ENCODE measurements at regions not wholly inside any gene's neighbourhood (a gene's known extent, or its start where the extent isn't known, plus 50 kb on each side); places are given as distances from the start of the nearest gene placed in this dataset.

DNA sequence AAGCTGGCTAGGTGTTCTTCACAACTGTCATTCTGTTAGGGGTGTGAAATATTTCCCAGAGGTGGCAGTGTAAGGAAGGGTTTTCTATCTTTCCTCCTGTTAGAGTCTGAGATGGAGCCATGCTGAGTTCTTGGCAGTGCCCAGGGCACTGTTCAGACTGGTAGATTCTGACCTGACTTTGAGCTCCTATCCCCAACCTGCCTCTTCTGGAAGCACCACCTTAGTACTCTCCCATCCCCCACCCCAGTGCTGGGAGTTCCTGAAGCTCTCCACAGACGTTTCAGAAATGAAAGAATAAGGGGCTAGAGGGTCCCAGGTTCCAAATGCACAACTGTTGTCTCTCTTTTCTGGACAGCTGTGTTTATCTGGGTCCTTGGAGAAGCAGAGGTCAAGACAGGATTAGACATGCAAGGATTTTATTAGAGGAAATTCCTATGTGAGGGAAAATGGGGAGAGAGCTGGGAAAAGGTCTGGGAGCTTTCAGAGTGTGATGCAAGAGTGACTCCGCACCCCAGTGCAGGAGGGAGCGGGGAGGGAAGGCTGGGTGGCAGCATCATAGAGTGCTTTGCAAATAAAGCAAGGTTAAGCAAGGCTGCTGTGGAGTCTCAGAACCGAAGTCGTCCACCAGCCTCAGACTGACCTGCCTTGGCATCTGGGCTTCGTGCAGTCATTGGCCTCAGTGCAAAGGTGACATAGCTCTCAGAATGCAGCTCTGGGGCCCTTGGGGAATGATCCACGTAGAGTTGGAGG is 75.5 kb downstream of the SLC4A3 start:
- DNase-seq (ENCODE audit: low spot score) (no peak), ATAC-seq (ENCODE audit: low FRiP score) (no peak)
- TF ChIP-seq, protein P1, sequence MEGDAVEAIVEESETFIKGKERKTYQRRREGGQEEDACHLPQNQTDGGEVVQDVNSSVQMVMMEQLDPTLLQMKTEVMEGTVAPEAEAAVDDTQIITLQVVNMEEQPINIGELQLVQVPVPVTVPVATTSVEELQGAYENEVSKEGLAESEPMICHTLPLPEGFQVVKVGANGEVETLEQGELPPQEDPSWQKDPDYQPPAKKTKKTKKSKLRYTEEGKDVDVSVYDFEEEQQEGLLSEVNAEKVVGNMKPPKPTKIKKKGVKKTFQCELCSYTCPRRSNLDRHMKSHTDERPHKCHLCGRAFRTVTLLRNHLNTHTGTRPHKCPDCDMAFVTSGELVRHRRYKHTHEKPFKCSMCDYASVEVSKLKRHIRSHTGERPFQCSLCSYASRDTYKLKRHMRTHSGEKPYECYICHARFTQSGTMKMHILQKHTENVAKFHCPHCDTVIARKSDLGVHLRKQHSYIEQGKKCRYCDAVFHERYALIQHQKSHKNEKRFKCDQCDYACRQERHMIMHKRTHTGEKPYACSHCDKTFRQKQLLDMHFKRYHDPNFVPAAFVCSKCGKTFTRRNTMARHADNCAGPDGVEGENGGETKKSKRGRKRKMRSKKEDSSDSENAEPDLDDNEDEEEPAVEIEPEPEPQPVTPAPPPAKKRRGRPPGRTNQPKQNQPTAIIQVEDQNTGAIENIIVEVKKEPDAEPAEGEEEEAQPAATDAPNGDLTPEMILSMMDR (IDR thresholded peaks at IDR 0.05), result no peak

DNA sequence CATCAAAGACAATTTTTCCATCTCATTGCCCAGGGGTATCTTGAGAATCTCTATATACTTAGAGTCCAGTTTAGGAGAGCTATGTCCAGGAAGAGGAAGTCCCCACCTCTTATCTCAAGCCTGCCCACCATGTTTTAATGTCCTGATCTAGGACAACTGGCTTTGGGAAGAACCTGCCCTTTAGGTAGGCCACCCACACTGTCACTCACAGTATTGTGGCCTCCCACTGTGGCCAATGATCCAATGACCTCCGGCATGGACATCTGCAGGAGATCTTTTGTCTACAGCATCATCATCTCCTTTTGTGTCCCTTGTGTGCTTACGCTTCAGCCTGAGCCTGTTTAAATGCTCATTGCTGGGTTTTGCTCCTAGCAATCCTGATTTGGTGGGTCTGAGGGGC is 77.4 kb downstream of the SLC4A3 start:
- ATAC-seq (ENCODE audit: low FRiP score) (no peak), DNase-seq (ENCODE audit: low spot score) (no peak)
- TF ChIP-seq, protein P1 (IDR thresholded peaks at IDR 0.05), result no peak

DNA sequence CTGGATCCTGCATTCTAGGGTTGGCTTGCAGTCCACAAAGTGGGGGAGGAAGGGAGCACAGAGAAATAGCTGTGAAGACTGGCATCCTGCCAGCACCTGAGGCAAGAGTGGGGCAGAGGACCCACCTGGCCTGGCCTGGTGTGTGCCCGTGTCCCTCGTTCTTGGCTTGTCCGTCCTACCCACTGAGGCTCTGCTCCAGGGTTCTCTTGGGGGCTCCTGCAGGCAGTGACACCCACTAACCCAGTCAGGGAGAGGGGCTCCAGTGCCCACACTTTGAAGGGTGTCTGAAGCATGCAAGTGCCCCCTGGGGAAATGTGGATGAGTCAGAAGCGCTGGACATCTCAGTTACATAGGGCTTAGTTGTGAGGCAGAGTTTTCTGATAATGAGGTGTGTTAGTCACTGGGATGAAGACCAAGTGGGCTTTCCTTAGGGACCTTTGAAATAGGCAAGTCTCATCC is 79.4 kb downstream of the SLC4A3 start:
- ATAC-seq (ENCODE audit: low FRiP score) (no peak), DNase-seq (ENCODE audit: low spot score) (no peak)
- TF ChIP-seq, protein P1 (IDR thresholded peaks at IDR 0.05), result no peak

DNA sequence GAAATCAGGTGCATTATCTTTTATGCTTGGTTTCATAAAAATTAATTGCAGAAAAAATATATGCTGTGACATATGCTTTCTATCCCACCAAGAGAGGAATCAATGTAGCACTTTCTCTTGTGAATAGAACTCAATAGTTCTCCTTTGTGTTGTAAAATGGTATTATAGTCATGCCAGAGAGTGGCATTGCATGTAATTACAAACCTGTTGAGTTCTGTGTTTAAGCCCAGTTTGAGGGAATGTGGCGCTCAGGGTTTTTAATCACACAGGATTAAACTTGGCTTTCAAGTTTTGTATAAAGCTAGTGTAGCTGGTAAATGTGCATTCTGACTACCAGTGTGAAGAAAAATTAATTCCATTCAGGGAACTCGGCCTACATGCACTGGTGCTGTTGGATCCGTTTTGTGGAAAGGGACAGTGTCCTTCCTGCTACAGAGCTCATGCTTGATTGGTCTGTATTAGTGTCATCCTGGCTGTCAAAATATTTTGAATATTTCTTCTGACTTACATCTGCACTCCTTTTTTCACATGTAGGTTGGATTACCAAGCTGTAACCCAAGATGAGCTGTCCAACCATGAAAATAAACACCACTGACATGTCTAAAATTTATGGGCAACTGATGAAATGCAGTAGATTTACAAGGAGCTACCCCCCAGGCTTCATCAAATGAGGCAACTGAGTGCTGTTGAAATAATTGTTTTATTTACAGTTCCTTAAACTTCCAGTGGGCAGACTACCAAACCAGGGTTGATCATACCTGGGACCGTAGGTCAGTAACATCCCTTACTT is 80.3 kb downstream of the SLC4A3 start:
- DNase-seq (ENCODE audit: low spot score) (no peak), ATAC-seq (ENCODE audit: low FRiP score) (no peak)

DNA sequence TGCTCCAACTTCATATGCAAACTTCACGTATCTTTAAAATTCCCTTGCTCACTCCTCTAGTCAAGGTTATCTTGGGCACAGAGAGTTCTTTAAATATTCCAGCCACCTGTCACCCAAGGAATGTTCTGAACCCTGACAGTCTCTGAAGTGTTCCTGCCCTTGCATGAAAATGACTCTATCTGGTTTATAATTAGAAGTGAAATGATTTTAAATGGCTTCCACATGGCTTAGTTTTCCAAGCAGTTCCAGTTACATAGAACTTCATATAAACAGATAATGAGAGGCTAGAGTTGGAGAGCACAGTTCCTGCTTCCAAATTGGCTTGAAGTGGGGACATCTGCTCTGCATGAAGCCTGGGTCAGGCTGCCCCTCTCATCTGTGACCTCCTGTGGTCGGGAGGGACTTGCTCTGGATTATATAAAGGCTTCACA is 81.9 kb downstream of the SLC4A3 start:
- TF ChIP-seq, protein P1 (IDR thresholded peaks at IDR 0.05), result no peak
- ATAC-seq (ENCODE audit: low FRiP score) (no peak), DNase-seq (ENCODE audit: low spot score) (no peak)

More for the DNA sequence above, 80.3 kb downstream of the SLC4A3 start:
- TF ChIP-seq, protein P1 (IDR thresholded peaks at IDR 0.05), result no peak

DNA sequence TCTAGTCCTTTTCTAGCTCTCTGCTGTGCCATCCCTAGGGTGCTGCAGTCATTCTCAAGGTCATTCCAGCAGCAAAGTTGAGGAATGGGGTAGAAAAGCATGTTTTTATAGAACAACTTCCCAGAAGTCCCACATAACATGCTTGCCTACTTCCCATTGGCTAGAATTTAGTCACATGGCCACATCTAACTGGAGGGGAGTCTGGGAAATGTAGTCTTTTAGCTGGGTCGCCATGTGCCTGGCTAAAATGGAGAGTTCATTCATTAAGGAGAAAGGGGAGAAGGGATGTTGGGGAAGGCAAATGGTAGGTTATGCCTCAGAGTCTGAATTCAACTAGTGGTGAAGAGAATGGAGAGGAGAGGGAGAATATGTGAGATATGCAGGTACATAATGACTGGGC is 85.7 kb downstream of the SLC4A3 start:
- ATAC-seq (ENCODE audit: low FRiP score) (no peak), DNase-seq (ENCODE audit: low spot score) (no peak)
- TF ChIP-seq, protein P1 (IDR thresholded peaks at IDR 0.05), result no peak

Data from omental fat pad (tissue), 3 donors.